GM23338 (cell line): ENCODE measurements at regions not wholly inside any gene's neighbourhood (a gene's known extent, or its start where the extent isn't known, plus 50 kb on each side); places are given as distances from the start of the nearest gene placed in this dataset.

Experiments used
- CTCF ChIP-seq, 2 experiments: fragments of 200-600 bp in 1 of 2; sonication (generic) in 1 of 2; conservative IDR thresholded peaks; 2 replicates each; pipeline versions ENCODE4 v1.5.1 to v1.6.1; 2016 to 2017; ENCODE audit warnings: antibody characterized with exemption in 2 of 2, low read depth in 2 of 2, mild to moderate bottlenecking in 2 of 2, moderate library complexity in 1 of 2
- ETS1 ChIP-seq: IDR thresholded peaks from 2 replicates; pipeline ENCODE4 v1.6.1; 2016; ENCODE audit warnings: antibody characterized with exemption
- EZH2 ChIP-seq: fragments of 200-600 bp; sonication (generic); IDR thresholded peaks from one replicate; pipeline ENCODE4 v1.8.0; 2017; ENCODE audit warnings: antibody characterized with exemption, mild to moderate bottlenecking, low read depth; ENCODE audit not compliant: unreplicated experiment
- EZH2phosphoT487 ChIP-seq: fragments of 200-600 bp; sonication (generic); IDR thresholded peaks from one replicate; pipeline ENCODE4 v1.8.1; 2018; ENCODE audit warnings: antibody characterized with exemption; ENCODE audit not compliant: unreplicated experiment
- POLR2AphosphoS5 ChIP-seq: IDR thresholded peaks from 2 replicates; pipeline ENCODE4 v1.6.1; 2016; ENCODE audit warnings: antibody characterized with exemption, low read depth
- REST ChIP-seq: IDR thresholded peaks from one replicate; pipeline ENCODE4 v1.6.1; 2018; ENCODE audit warnings: antibody characterized with exemption; ENCODE audit not compliant: unreplicated experiment
- ZNF331 ChIP-seq: fragments of 250-450 bp; sonication (Bioruptor Pico); IDR thresholded peaks from 2 replicates; pipeline ENCODE4 v1.5.0; 2020; ENCODE audit warnings: low read depth, mild to moderate bottlenecking, moderate library complexity

- TF ChIP-seq CTCF (conservative IDR thresholded peaks at IDR 0.05; ENCODE audit: low read depth in 2 of 2) (no peak), ETS1 (no peak), EZH2phosphoT487 (no peak), EZH2 (no peak), ZNF331 (CRISPR knock-in tag) (no peak), POLR2AphosphoS5 (no peak), REST (no peak)
Observed at GRCh38 chr6:93021235-93021915, 398.0 kb downstream of the EPHA7 start.
